HL-60/S4 treated with retinoic acid at 250 ng/mL for 4 days and 3 days (cell line): ENCODE measurements at regions not wholly inside any gene's neighbourhood (a gene's known extent, or its start where the extent isn't known, plus 50 kb on each side); places are given as distances from the start of the nearest gene placed in this dataset.

Source experiments
- in situ Hi-C: fragments of 300-500 bp; cut with MboI; formaldehyde crosslinking; loops from 2 replicates; pipeline ENCODE4 v1.7.0; 2022; ENCODE audit warnings: low sequenced_read_pairs

GRCh38 chr12:127334365-127334764 is 932.6 kb upstream of the TMEM132C start:
- in situ Hi-C loops: no loop called here

- in situ Hi-C loops: no loop called here
These were observed 931.9 kb upstream of the TMEM132C start for GRCh38 chr12:127334912-127335644.

DNA sequence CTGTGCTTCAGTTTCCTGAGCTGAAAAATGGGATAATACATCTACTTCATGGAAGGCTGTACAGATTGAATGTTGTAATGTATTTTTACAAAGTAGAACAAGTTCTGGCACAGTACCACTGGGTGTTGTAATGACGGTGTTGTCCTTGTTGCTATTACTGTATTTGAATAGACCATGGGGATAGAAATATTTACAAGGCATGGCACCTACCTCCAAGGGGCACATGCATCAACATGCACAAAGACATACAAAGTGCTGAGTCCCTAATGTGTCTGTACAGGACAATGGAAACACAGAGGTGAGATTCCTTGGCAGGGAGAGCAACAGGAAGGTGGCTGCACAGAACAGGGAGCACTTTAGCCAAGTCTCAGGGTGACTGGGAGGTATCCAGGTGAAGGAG is 930.6 kb upstream of the TMEM132C start:
- in situ Hi-C loops: no loop called here

GRCh38 chr12:127339065-127339464 is 927.9 kb upstream of the TMEM132C start:
- in situ Hi-C loops: no loop called here

GRCh38 chr12:127340381-127340780 is 926.6 kb upstream of the TMEM132C start:
- in situ Hi-C loops: no loop called here

DNA sequence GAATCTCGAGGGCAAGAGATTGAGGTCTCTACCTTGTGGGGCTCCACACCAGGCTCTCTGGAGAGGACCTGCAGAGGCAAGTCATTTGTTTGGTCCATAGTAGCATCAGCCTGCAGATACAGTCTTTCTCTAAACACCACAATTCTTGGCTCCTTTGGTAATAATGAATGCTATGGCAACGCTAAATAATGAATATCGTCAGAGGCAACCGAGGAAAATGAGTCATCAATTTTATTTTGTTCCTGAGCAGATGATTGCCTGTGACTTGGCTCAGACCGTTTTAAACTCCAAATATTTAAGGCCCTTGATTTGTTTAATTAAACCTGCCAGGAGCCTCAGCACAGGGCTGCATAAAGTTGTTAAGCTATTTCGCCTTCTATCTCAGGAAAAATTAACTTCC is 924.1 kb upstream of the TMEM132C start:
- in situ Hi-C loops: no loop called here

DNA sequence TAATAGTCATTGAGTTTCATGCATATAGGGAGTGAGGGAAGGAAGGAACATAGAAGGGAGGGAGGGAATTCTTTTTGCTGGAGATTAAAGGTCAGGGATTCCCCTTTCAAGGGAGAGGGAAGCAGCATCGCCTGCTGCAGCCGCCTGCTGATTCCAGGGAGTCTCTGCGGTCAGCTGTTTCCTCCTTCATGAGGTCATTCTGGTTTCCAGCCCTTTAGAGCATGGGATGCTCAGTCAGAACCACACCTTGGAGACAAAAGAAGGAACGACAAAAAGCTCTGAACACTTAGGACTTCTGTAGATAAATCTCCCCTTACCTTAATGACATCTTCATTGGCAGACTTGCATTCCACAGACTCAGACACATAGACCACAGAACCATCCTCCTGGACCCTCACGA is 923.0 kb upstream of the TMEM132C start:
- in situ Hi-C loops: no loop called here

- in situ Hi-C loops: no loop called here
These were observed 915.4 kb upstream of the TMEM132C start for GRCh38 chr12:127351481-127352010.

GRCh38 chr12:127355061-127355841 is 911.7 kb upstream of the TMEM132C start:
- in situ Hi-C loops: no loop called here

DNA sequence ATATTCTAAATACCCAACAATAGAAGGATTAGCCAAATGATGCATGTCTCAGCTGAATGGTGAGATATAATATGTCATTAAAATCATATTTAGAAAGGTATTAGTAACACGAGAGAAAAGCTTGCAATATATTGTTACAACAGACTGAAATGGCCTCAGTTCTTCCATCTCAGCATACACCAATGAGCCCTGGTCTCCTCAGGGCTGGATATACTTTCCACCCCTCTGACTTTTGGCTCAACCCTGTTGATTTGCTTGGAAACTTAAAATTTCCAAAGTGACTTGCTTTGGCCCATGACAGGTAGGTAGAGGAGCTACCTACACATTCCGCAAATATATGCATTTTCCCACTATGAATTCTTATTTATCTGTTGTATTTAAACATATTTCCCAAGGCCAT is 908.1 kb upstream of the TMEM132C start:
- in situ Hi-C loops: no loop called here

DNA sequence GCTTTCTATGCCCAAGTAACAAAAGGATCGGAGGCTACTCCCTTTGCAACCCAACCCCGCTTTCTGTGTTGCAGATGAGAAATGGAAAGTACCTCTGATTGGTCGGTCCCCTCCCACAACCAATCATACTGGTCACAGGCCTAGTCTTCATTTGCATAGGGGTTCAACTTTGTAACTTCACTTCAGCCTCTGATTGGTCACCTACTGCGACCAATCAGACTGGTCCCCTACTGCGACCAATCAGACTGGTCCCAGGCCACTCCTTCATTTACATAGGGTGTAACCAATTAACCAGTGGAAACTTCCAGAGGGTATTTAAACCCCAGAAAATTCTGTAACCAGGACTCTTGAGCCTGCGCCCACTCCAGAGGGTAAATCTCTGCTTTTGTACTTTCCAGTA is 906.4 kb upstream of the TMEM132C start:
- in situ Hi-C loops: no loop called here

DNA sequence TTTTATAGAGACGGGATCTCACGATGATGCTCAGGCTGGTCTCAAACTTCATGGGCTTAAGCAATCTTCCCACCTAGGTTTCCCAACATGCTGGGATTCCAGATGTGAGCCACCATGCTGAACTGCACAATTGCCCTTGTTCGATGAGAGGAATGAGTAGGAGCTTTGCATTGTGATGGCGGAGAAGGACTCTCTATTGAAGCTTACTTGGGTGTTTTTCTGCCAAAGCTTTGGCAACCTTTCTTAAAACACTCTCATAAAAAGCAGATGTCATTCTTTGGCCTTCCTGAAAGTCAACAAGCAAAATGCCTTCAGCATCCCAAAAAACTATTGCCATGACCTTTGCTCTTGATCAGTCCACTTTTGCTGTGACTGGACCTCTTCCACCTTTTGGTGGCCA is 904.8 kb upstream of the TMEM132C start:
- in situ Hi-C loops: no loop called here

DNA sequence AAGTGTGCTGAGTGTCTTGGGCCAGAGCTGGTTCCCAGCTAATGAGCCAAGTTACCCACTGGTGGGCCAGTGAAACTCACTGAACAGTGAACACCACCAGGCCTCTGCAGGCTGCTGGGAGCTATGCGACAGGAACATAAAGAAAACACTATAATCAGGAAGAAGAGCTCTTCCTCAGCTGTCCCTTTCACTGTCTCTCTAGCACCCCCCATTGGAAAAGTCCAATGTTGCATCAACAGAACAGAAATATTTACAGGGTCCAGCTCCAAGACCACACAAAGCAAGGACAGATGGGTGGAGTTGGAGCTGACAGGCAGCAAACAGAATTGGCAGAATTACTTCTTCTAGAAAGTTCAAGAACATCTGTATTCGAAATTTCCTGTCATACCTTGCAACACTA is 903.6 kb upstream of the TMEM132C start:
- in situ Hi-C loops: no loop called here

- in situ Hi-C loops: no loop called here
These were observed 893.4 kb upstream of the TMEM132C start for GRCh38 chr12:127373559-127373958.

- in situ Hi-C loops: no loop called here
These were observed 892.5 kb upstream of the TMEM132C start for GRCh38 chr12:127374447-127374846.

DNA sequence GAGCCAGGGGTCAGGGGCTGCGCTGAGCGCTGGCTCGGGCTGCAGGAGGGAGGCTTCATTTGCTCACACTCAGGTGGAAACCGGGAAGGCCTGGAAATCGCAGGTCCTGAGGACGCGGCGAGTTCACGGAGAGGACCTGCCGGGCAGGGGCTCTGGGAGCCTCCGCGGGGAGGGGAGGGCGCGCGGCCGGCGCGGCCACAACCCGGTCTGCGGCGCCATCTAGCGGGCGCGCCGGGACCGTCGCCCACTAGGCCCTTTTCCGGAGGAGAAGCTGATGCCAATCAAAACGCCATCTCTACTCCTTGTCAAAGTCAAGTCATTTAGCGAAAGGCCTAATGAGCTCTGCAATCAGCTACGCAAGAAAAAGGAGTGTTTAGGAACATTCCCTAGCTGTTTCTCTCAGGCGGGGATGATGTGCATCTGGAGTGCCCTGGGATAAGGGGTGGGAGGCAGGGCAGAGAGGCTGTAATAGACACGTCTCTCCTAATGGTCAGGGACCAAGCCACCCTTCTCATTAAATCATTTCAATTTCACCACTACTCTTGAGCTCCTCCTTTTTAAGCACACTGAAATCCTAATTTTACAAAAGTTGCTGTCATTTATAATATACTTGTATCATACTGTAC is 885.8 kb upstream of the TMEM132C start:
- in situ Hi-C loops: no loop called here

DNA sequence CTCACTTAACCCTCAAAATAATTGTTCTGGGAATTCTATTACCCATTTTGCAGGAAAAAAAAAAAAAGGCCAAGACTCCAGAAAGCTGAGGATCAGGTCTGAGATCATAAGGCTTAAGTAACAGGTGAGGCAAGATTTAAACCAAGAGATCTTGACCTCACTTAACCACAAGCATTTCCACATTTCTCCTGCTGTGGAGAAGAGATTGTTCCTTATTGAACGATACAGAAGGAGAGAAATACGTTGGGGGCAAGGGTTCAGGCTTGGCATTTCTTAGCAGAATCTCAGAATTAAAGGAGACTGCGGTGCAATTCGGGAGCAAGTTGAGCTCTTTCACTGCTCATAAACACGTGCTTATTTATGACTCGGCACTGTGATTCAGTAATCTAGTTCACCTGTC is 885.3 kb upstream of the TMEM132C start:
- in situ Hi-C loops: no loop called here

GRCh38 chr12:127383281-127383680 is 883.7 kb upstream of the TMEM132C start:
- in situ Hi-C loops: no loop called here

DNA sequence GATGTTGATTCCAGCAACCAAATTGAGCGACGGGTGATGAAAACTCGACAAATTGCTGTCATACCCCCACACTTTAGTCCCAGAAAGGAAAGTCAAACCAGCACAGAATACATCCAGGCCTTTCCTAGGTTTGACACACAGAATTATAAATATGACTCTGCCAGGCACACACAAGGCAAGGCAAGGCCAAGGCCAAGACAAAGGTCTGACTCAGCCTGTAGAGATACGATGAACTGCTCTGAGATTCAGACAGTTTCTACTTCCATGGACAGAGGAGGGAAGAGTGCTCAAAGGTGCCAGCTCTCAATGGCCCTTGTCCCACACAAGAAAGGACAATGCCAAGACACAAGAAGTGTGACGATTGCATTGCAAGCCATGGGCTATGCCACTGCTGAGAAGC is 880.2 kb upstream of the TMEM132C start:
- in situ Hi-C loops: no loop called here

DNA sequence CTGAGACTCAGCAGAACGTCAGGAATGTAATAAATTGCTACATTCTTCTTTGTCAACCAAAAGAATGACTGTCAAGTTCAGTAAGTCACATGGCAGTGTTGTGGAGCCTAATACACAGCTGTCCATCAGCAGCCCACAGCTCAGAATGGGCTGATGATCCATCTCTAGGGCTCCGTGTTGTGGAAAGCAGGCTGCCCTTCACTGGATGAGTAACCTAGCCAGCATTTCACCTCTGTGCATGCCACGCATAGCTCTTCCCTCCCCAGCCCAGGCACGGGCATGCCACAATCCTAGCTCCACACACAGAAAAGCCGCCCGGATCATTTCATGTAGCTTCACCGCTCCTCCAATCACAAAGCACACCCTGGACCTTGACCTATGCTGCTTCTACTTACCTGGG is 878.0 kb upstream of the TMEM132C start:
- in situ Hi-C loops: no loop called here

DNA sequence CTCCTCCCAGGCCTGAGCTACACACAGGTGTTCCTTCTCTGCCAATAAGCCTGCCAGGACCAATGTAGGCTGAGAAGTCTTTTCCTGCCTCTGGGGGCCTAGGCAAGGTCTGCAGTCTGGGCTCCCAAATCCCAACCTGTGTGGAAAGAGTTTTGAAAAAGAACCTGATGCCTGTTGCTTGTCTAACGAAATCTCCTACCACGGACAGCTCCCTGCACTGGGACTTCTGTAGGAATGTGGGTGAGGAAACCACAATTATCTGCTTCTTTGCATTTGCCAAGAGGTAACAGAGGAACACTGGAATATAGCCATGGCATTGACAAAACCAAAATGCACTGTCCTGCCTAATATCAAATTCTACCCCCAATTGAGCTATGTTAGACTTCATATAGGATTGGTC is 877.0 kb upstream of the TMEM132C start:
- in situ Hi-C loops: no loop called here

- in situ Hi-C loops: no loop called here
These were observed 873.5 kb upstream of the TMEM132C start for GRCh38 chr12:127393465-127393864.
